ENCODE measurements at regions not wholly inside any gene's neighbourhood (a gene's known extent, or its start where the extent isn't known, plus 50 kb on each side); places are given as distances from the start of the nearest gene placed in this dataset.

DNA sequence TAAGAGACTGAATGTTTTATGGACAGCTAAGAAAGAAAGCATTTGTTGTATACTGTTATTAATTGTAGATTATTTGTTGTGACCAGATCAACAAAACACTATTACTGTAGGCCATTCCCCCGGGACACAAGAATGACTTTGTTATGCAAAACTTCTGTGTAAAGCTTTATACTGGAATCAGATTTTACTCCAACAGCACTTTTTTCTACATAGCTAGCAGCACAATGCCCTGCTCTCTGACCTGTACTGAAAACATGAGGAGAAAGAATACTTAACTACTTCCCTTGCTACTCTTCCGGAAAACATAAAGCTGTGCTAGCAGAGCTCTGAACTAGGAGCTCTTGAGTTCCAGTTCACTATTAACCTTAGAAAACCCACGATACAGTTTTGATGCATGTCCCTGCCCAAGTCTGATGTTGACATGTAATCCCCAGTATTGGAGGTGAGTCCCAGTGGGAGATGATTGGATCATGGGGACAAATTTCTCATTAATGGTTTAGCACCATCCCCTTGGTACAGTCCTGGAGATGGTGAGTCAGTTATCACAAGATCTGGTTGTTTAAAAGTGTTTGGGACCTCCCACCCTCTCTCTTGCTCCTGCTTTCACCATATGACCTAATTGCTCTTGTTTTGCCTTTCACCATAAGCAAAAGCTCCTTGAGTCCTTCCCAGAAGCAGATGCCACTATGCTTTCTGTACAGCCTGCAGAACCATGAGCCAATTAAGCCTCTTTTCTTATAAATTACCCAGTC is 601.1 kb upstream of the PIK3C3 start:
- TF ChIP-seq, protein P1, sequence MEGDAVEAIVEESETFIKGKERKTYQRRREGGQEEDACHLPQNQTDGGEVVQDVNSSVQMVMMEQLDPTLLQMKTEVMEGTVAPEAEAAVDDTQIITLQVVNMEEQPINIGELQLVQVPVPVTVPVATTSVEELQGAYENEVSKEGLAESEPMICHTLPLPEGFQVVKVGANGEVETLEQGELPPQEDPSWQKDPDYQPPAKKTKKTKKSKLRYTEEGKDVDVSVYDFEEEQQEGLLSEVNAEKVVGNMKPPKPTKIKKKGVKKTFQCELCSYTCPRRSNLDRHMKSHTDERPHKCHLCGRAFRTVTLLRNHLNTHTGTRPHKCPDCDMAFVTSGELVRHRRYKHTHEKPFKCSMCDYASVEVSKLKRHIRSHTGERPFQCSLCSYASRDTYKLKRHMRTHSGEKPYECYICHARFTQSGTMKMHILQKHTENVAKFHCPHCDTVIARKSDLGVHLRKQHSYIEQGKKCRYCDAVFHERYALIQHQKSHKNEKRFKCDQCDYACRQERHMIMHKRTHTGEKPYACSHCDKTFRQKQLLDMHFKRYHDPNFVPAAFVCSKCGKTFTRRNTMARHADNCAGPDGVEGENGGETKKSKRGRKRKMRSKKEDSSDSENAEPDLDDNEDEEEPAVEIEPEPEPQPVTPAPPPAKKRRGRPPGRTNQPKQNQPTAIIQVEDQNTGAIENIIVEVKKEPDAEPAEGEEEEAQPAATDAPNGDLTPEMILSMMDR (IDR thresholded peaks at IDR 0.05), result no peak
- no peak for TF ChIP-seq POLR2A (IDR thresholded peaks at IDR 0.05)

Measured in Peyer's patch (tissue), 4 donors.